ENCODE measurements at regions not wholly inside any gene's neighbourhood (a gene's known extent, or its start where the extent isn't known, plus 50 kb on each side); places are given as distances from the start of the nearest gene placed in this dataset.

DNA sequence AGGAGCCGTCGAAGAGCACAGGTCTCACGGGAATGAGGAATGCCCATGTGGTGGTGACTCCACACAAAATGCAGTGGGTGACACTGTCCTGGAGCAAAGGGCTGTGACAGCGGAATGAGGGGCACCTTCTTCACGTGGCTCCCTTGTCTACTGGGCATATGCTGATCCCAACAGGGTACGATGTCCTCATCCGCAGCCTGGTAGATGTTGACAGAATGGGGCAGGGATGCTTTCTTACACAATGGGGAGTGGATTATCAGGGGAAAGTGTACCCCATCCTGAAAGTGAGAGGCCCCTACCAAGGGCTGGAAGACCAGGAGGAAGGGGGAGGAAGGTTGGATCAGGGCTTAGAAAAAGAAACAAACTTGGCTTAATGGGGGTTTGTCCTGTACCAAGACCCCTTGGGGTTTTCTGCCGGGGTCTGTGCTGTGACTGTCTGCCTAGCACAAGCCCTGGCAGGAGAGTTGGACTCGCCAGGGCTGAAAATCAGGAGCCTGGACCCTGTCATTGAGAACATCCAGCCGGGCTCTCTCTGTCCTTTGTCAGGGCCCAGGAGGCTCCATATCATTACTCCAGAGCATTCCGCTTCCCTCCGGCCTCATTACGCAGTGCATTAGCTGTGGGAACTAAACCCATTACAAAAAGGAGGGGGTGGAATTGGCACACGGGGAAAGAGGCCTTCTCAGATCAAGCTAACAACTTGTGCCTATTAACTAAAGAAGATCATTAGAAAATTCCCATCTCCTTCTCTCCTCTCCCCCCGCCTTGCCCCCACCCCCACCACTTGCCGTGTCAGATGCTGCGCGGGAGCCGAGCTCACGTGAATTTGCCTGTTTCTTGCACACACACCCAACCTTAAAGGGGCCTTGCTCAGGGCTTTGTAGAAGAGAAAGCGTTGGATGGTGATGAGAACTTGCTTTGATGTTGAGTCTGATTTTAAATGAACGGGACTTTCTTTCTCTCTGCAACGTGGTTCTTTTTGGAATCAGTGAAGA is 171.8 kb upstream of the PARP11 start:
- TF ChIP-seq, protein P1, sequence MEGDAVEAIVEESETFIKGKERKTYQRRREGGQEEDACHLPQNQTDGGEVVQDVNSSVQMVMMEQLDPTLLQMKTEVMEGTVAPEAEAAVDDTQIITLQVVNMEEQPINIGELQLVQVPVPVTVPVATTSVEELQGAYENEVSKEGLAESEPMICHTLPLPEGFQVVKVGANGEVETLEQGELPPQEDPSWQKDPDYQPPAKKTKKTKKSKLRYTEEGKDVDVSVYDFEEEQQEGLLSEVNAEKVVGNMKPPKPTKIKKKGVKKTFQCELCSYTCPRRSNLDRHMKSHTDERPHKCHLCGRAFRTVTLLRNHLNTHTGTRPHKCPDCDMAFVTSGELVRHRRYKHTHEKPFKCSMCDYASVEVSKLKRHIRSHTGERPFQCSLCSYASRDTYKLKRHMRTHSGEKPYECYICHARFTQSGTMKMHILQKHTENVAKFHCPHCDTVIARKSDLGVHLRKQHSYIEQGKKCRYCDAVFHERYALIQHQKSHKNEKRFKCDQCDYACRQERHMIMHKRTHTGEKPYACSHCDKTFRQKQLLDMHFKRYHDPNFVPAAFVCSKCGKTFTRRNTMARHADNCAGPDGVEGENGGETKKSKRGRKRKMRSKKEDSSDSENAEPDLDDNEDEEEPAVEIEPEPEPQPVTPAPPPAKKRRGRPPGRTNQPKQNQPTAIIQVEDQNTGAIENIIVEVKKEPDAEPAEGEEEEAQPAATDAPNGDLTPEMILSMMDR (IDR thresholded peaks at IDR 0.05; ENCODE audit: insufficient read depth, low read length, poor library complexity, severe bottlenecking), result no peak
- TF ChIP-seq EZH2phosphoT487 (conservative IDR thresholded peaks at IDR 0.05; ENCODE audit: low read length), result no peak

All from SU-DHL-6 (cell line).